Right hindlimb (tissue), 1 donor: ENCODE measurements at regions not wholly inside any gene's neighbourhood (a gene's known extent, or its start where the extent isn't known, plus 50 kb on each side); places are given as distances from the start of the nearest gene placed in this dataset.
A peak's percentile ranks its signal among the peaks of the same experiment; 100 is the strongest.

ENCODE experiments used
- DNase-seq: peaks from one replicate; pipeline ENCODE4 v3.0.0-alpha.2; 2018

DNA sequence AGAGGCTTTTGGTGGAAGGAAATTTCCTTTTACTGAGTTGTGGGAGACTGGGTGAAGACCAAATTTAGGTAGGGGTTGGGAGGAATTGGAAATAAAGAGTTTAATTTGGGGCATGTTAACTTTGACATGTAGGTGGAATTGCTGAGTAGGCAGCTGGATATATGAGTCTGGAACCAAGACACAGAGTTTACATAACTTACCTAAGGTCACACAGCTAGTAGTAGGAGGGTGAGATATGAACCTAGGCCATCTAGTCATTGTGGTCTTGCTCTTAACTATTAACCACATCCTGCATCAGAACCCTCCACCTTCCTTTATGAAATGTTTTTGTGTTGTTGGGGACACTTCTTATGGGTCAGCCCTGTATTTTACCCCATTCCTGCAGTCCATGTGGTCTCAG lies 113.1 kb downstream of the ICOS start:
- no peak for DNase-seq

DNA sequence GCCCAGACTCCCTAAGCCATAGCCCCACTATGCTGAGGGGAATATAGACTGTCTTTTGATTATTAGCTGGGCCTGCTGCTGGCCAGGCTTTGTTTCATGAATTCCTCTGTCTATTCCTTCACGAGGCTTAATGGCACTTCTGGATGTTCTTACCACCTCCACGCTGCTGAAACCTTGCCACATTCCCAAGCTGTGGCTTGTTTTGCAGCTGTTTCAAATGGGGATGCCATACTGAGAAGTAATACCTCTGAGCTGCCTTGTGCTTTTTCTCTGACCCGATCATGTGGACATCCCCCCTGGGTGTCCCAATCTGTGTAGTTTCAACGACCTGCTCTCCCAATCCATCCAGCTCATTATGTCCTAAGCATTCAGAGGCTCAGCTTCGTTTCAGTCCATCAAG lies 114.1 kb downstream of the ICOS start:
- DNase-seq = no peak

DNA sequence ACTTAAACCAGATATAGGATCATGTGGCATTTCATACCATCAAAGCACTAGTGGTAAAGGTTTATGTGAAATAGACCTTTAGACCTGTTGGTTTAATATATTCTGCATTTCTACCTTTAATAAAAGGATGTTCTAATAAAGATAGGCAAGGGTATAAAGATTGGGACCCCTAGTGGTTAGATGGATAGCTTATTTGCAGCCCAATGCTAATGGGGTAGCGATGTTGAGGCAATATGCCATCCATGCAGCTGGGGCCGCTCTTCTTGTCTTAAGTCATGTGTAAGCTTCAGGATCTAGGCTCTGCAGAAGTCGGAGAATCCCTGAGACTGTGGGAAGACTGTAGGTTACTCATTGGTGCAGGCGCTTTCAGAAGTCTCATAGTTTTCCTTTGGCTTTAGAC lies 114.9 kb downstream of the ICOS start:
- DNase-seq = no peak

DNA sequence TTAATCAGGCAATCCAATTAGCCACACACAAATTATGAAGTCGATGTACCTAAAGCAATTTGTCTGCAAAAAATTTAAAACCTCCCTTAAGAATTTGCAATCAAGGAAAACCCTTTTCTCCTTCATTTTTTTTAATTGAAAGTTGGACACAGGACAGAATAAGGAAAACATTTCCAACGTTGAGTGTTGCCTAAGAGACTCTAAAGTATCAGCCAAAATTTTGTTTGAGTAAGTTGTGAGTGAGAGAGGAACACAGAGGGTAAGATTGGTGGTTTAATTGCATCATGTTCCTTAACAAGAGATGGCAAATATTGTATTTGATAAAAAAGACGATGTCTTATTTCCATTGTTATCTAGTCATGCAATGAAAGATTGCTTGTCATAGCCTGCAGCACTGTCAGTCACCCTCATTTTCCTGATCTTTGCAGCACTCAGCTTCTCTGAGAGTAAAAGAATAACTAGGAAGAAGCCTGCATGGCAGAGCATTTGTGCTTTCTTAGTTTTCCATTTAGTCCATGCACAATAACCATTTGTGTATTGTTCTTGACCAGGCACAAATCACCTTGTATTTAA lies 115.5 kb downstream of the ICOS start:
- DNase-seq = no peak

DNA sequence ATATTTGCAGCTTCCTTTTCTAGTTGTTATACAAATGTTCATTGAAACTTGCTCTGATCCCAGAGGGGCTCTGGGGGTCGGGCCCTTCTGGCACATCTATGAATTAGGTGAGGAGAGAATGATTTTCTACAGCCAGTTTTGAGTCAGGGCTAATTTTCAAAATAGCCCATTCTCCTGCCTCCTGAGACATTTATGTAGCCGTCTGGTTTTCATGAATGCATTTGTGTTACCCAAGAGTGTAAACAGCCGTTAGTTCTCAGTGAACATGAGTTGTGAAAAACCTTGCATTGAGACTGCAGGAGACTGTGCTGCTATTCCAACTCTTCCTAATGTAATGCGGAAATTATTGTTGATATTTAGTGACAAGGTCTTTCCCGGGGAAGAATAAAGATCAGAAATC lies 122.5 kb downstream of the ICOS start:
- DNase-seq = no peak

DNA sequence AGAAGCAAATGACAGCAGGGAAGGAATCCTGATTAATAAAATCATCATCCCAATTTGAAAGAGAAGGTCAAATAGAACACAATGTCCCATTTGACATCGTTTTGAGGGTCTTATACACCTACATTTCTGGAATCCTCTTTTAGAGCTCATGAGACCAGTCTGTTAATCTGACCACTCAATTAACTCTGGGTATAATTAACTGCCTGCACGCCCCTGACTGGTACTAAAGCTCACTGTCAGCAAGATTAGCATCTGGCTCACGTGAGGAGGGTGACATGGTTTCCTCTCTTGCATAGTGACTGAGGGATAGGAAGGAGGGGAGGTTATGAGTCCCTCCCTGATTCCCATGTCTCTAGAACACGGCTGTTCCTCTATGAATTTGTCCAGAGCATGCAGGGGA lies 124.3 kb downstream of the ICOS start:
- no peak for DNase-seq

DNA sequence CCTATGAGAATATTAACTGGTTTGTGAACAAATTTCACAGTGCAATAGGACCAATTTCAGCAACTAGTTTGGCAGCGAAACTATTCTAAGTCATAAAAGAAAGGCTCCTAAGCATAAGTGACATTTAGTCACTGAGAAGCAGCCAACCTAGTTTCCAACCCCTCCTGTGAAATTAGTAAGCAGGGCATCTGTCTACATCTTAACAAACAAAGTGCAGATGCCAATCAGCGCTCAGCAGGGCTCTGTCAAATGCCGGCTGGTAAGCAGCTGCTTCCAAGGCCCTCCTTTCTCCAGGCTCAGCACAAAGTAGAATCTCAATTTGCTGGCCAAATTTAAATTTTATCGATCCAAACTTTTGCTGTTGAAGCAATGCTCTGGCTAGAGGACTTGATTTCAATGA lies 124.7 kb downstream of the ICOS start:
- no peak for DNase-seq

DNA sequence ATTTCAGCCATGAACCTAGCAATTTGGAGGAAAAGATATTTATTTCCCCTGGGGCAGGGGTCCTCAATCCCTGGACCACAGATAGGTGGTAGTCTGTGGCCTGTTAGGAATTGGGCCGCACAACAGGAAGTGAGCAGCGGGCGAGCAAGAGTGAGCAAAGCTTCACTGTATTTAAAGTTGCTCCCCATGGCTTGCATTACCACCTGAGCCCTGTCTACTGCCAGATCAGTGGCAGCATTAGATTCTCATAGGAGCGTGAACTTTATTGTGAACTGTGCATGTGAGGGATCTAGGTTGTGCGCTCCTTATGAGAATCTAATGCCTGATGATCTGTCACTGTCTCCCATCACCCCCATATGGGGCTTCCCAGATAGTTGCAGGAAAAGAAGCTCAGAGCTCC lies 127.6 kb downstream of the ICOS start:
- DNase-seq = no peak

DNA sequence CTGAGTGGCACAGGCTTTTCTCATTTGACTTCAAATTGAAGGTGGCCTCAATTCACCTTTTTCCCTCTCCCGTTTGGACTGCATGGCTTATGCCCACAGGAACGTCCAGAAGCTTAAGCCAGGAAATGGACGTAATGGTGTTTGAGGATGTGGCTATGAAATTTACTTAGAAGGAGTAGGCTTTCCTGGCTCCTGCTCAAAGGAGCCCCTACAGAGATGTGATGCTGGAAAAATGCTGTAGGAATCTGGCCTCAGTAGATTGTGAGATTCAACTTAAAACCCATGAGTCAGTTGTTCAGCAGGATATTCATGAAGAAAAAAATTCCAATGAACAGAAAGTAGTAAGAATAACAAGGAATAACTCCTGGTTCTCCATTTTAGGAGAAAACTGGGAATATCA lies 129.0 kb downstream of the ICOS start:
- DNase-seq = peak; percentile 48

DNA sequence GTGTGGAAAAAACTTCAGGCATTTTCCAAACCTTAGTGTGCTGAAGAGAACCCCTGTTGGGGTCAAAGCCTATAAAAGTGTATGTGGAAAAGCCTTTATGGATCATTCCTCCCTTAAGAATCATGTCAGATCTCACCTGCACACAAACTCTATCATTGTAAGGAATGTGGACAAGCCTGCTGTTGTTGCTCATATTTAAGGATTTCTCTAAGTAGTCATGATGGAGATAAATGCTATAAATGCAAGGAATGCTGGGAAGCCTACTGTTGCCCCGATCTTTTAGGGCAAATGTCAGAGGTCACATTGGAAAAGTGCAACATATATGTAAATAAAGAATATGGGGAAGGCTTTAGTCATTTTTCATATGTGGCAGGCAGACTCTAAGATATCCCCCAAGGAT lies 129.5 kb downstream of the ICOS start:
- DNase-seq = no peak

DNA sequence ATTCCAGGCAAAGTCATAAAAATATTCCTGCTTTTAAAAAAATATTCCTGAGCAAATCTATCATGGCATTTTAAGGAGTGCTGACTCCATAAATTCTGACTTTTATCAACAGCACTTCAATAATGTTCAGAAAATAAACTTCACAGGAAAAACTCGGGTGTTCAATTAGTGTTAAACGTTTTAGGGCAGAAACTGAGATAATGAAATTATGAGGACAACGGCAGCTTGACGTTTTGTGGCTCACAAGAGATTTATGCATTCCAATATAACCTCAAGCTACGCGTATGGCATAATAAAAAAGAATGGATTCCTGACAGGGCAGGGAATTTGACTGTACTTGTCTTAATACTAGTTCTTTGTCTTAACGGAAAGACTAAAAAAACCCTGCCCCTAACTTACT lies 133.2 kb downstream of the ICOS start:
- no peak for DNase-seq

DNA sequence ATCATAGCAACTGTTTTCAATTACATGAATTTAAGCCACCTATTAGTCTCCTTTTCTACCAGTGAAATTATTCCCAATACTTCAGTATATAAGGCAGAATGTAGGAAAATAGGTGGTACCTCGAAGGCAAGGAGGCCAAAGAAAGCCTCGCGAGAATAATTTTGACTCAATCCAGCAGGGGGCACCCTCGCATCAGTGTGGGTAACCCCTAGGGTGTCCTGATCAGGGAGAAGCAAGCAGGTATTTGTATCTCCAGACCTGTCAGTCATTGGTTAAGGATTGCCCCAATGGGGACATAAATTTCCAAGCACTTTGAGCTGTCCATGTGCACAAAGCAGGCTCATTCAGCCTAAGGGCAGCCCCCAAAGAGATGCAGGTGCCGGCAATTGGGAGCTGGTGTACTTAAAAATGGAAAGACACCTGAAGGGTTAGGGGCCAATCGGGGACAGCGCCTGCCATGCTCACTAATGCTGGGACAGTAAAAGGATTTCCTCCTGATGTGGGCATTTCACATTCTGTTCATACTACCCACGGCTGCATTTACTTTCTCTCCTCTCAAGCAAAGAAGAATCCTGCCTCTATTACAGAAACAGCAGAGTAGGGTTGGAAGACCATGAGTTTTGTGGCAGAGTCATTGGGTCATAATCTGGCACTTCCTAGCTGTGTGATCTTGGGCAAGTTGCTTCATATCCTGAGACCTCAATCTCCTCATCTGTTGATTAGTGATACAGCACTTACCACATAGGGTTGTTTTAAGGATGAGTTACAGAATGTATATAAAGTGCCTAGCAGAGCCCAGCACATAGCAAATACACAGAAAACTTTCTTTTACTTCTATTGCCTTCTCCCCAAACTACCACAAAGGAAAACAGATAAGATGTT lies 136.1 kb downstream of the ICOS start:
- DNase-seq = no peak

DNA sequence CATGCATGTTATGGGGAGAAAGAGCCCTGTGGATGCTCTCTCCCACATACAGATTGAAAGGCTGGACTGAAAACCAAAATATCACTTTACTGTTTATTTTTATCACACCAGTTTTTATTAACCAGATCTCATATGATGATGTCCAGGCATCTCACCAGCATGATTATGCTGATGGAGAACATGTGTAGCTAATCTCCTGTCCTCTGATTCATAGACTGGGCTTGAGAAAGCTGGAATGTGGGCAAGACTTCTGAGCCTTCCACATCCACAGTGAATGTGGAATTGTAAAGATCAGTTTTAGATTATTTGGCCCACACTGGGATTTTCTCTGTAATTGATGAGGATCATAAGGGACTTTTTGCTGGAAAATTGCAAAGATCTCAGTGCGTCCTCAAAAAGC lies 137.9 kb downstream of the ICOS start:
- peak; percentile 29 for DNase-seq

DNA sequence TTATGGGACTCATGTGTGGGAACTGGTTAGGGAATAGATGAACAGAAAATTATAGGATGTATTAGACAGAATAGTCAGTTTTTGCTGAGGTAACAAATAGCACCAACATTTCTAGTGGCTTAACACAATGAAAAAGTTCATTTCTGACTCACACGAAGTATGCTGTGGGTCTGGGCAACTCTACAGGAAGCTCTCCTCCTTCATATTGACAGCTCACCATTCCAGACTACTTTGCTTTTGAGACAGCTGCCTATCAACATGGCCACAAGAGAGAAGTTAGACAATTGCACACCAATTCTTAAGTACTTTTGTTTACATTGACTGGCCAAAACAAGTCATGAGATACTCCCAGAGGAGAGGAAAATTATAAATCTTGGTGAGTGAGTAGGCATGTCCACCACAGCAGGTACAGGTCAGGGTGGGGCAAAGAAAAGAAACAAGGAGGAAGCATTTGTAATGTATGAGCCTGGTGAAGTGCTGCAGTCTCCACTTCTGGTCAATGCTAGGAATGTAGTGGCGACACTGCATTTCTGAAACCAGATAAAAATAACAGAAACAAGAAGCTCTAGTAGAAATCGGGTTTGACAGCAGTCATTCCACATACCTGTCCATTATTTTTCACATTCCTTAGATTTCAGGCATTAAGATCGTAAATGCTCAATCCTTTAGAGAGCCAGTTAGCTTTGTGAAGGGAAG lies 141.6 kb downstream of the ICOS start:
- no peak for DNase-seq

DNA sequence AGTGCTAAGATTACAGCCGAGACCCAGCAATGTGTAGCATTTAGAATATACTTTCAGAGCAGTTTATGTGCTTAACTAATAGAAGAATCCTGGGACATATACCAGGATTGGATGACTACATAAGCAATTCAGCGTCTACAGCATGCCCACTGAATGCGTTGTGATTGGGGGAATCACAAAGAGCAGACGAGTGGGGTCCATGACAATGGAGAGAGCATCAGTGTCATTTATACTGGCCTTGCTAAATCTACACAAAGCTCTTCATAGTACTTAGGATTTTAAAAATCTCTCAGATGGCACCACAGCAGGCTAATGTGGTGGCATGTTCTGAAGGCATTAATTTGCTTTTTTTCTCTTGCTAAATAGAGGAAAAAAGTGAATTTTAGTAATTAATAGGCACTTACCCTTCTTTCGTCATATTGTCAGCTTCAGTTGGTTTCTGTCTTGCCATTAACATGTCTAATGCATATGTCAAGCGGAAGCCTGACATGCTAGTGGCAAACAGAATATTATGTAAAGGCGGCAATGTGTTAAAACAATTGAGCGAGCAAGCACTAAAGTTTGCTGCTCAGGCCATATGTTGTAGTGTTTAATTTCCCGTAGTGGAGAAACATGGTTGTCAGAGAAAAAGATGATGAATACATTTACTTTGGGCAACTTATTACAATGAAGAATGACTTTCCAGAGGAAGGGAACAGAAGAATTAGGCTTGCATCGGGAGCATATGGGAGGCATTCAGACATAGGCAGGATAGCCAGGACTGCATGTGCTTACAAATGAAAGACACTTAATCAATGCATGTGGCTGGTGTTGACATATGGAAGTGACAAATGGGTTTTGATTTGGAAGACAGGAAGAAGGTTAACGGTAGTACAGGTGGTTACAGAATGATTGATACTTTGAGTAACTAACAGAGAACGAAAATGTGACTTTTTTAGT lies 145.2 kb downstream of the ICOS start:
- DNase-seq = no peak

DNA sequence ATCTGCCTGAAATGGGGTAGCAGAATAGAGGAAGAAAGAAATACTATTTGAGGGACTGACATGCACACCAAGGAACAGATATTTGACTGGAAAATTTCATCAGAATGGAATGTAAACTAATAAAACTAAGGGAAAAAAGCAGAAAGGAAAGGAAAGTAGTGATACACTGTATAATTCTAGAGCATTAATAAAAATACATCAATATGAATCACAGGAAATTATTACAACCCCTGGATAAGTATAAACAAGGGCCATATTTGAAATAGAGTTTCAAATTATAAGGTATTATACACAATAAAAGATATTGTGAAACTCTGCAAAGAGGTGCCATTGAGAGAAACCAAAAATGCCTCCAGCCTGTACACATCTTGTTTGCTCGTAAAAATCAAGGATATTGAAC lies 149.6 kb downstream of the ICOS start:
- no peak for DNase-seq

DNA sequence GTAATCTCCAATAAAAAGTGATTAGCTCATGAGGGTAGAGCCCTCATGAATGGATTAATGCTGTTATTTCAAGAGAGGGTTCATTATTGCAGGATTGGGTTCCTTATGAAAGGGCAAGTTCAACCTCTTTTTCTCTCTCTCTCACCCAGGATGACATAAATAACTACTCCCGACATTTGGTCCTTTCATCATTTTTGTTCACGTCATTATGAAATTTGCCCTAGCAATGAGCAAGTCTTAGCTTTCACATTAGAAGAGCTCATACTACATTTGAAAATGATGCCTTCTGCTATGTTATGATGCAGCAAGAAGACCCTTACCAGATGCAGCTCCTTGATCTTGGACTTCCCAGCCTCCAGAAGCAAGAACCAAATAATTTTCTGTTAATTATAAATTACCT lies 152.5 kb downstream of the ICOS start:
- no peak for DNase-seq

DNA sequence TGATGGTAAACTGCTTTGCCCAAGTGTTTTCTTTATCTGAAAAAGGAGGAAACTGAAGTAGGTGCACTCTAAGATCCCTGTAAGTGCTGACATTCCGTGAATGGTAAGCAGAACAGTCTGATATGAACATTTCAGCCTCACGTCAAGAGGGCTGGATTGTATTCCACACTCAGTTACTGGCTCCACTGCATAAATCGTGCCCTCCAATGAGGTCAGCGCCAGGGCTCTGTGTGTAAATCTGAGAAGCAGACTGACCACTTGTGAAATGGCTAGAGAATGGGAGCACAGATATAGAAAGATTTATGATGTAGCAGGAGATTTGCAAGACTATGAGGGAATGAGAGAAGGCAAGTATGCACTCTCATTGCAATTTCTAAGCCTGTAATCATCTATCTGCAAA lies 153.0 kb downstream of the ICOS start:
- DNase-seq = no peak

DNA sequence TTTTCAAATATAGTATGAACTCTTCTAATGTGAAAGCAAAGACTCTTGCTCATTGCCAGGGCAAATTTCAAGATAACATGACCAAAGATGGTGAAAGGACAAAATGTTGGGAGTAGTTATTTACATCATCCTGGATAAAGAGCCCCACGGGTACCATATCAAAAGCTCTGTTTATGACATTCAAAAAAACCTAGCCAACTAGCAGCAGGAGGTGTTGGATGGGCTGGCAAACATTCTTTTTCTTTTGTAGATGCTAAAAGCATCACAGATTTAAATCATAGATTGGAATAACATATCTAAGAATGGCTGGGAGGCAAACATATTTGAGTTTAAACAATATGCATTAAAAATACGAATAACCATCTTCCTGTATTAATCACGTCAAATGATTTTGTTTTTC lies 153.5 kb downstream of the ICOS start:
- DNase-seq = no peak

DNA sequence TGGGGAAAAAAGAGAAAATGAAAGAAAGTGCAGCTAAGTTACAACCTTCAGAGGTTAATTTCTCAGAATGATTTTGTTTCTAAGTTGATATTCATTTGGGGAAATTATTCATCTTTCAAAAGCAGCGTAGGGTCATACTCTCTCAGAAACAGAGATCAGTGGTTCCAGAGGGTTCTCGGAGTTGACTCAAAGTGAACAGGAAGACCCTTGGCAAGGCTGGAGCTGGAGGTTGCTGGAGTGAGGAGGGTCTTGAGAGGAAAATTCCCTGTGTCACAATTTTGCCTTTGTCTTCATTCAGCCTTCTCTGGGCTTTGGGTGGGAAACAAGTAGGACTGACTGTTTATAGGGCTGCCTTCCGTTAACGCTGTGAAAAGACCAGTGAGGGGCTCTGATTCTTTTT lies 168.2 kb downstream of the ICOS start:
- no peak for DNase-seq

DNA sequence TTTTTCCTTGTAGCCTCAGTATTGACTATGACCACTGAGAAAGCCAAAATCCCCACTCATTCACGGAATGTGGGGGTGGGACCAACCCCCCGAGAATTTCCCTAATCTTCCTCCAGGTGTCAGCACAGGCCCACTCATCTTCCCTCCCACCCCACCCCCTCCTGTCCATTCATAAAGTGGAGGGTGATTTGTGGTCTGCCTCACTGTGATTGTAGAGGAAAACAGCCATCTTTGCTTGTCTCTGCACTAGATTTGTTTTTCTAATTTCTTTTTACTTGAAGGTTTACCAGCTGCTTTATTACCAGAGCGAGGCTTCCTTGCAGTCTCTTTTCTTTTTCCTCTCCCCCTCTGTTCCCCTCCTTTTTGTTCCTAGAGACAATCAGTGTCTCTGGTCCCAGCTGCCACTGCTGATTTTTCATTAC lies 171.8 kb downstream of the ICOS start:
- peak; percentile 62 for DNase-seq

DNA sequence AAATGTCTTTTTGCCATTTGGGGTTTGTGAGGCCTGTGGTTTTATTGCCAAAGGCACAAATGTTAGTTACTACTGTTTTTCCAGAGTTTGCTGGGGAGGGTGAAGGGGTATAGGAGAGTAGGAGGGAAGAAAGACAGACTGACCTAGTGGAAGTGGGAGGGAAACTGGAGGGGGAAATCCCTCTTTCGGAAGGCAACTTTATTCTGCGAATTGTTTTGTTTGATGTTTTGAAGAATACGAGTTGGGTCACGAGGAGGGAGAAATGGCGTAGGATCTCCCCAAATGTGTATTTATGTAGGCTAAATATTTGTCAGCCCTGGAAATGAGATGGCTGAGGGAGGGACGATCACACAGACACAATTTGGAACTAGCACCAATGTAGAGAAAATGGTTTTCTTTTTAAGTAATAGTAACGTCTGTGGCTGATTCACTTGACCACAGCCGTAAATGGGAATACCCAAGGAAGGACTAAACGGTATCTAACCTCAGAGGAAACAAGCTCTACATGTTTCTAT lies 172.3 kb downstream of the ICOS start:
- DNase-seq = no peak

DNA sequence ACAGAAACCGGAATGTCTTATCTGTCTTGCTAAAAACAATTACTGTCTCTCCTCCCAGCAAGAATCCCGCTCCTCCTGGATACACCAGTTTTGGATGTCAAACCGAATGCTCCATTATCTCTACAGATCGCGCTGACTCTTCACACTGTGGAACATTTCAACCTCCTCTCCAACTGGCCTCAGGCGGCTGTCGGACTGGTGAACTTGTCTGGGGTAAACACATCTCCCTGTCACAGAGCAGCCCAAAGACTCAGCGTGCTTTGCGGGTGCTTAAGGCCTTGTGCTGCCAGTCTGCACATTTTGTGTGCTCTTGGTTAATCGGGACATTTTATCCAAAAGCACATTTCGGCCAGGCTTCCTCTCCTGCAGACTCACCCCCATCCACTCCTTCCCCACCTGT lies 173.1 kb downstream of the ICOS start:
- no peak for DNase-seq
